Aorta (tissue), 5 donors: ENCODE measurements at regions not wholly inside any gene's neighbourhood (a gene's known extent, or its start where the extent isn't known, plus 50 kb on each side); places are given as distances from the start of the nearest gene placed in this dataset.

Experiments
- ATAC-seq: fragments of 200-7000 bp; cut with Tn5 transposase; one replicate; pipeline ENCODE4 v1.9.1; 2022; ENCODE audit warnings: moderate library complexity; ENCODE audit not compliant: low FRiP score
- DNase-seq, 2 donors: peaks; one replicate each; pipeline ENCODE4 v3.0.0-alpha.2; 2020
- H3K27ac ChIP-seq, 2 donors: one replicate each; pipeline ENCODE4 v1.5.1; 2013; ENCODE audit warnings: low read length in 2 of 2, mild to moderate bottlenecking in 2 of 2, moderate library complexity in 2 of 2, control low read depth in 1 of 2, inconsistent platforms in 1 of 2, low read depth in 1 of 2
- H3K27me3 ChIP-seq, 2 donors: one replicate each; pipeline ENCODE4 v1.6.1; 2013; ENCODE audit warnings: control low read depth in 1 of 2, low read length in 1 of 2, mild to moderate bottlenecking in 1 of 2, moderate library complexity in 1 of 2; ENCODE audit not compliant: insufficient read depth in 2 of 2, control insufficient read depth in 1 of 2
- H3K36me3 ChIP-seq, 2 donors: one replicate each; pipeline ENCODE4 v1.6.1; 2013; ENCODE audit warnings: control low read depth in 1 of 2, low read length in 1 of 2, mild to moderate bottlenecking in 1 of 2; ENCODE audit not compliant: insufficient read depth in 2 of 2, control insufficient read depth in 1 of 2
- H3K4me1 ChIP-seq, 2 donors: one replicate each; pipeline ENCODE4 v1.6.1; 2013; ENCODE audit warnings: low read length in 2 of 2, control low read depth in 1 of 2, mild to moderate bottlenecking in 1 of 2, moderate library complexity in 1 of 2; ENCODE audit not compliant: insufficient read depth in 2 of 2, control insufficient read depth in 1 of 2
- H3K4me3 ChIP-seq, 2 donors: one replicate each; pipeline ENCODE4 v1.5.1; 2013; ENCODE audit warnings: low read length in 2 of 2, control low read depth in 1 of 2, mild to moderate bottlenecking in 1 of 2
- H3K9me3 ChIP-seq: one replicate; pipeline ENCODE4 v1.6.1; 2013; ENCODE audit warnings: mild to moderate bottlenecking, low read length; ENCODE audit not compliant: control insufficient read depth
- WGBS, 2 donors: extraction: QIAGEN DNeasy Blood & Tissue Kit; methylation state at CpG; one replicate each; pipeline ENCODE4 v1.1.7; 2013; 5-methylcytosine and 5-hydroxymethylcytosine counted together
- intact Hi-C, 2 donors: fragments of 100-400 bp; cut with DNase I; formaldehyde crosslinking; loops; one replicate each; pipeline versions ENCODE4 v1.14.2 to v1.15.0; 2022
- donor health status: healthy with polysubstance abuse.
- donor health status: Bipolar disorder and iron deficiency.
- donor health status: DM: no; HTN: no; CAD: no.
- donor health status: DM: no; HTN: no; CAD: no.
- donor health status: DM: yes; HTN: yes; CAD: no.

DNA sequence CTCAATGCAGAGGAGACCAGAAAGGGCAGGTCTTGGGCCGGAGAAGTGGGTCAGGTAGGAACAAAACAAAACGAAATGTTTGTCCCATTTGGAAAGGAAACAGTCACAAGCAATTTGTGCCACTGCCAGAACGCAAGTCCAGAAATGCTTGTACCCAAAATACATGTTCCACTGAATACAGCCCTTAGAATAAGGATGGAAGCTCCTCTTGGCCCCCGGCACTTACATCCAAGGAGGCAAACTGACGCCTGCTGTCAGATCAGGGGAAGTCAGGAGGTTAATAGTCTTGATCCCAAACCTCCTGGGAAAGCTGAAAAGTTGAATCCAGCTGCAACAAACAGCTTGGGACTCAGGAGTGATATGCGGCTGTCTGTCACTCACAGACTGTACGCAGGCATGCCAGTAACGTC lies 75.9 kb upstream of the GALNT2 start:
- Histone ChIP-seq H3K4me3 (no peak overlapping the region), H3K36me3 (no peaks in the 10 kb centered on the region), H3K27ac (no peak overlapping the region), H3K27me3 (no peaks in the 10 kb centered on the region), H3K9me3 (no peaks in the 10 kb centered on the region), H3K4me1 (no peaks in the 10 kb centered on the region)
- ATAC-seq (no peak), DNase-seq (no peak)
- intact Hi-C loops = no loop called here
- WGBS, 2 donors = 20 to 27% methylated on average over 8 of the region's 8 CpGs

DNA sequence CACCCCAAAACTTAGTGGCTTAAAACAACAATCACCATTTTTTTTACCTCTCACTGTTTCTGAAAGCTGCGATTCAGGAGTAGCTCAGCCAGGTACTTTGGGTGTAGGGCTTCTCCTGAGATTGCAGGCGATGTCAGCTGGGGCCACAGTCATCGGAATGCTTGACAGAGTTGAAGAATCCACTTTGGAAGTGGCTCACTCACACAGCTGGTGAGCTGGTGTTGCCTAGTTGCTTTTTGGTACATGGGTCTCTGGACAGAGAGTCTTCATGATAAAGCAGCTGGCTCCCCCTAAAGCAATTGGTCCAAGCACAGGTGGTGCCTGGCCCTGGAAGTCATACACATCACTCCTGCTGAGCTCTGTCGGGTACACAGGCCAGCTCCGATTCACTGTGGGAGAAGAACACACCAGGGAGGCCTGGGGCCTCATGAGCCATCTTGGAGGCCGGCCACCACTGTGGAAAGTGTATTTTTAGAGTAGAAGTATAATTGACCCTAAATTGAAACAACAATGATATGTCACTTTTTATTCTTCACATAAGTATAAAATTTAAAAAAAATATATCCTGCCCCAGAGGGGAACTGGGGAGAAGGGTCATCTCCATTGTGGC lies 75.2 kb upstream of the GALNT2 start:
- H3K9me3 ChIP-seq = no peaks in the 10 kb centered on the region
- WGBS, 2 donors = 86 to 88% methylated on average over 6 of the region's 6 CpGs
- intact Hi-C loops = no loop called here

DNA sequence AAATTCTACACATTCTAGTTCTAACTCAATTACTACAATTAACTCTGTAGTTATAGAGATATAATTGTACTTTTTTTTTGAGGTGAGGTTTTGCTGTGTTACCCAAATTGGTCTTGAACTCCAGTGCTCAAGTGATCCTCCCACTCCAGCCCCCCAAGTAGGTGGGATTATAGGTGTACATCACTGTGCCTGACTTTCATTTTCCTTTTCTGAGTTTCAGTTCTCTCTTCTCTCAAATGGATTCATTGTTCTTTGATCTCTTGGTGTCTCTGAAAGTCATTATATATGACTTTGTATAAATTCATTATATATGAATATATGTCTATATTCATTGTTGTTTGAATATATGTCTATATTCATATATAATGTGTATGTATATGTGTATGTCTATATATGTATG lies 74.0 kb upstream of the GALNT2 start:
- Histone ChIP-seq H3K27me3 (no peaks in the 10 kb centered on the region), H3K9me3 (no peaks in the 10 kb centered on the region), H3K36me3 (no peaks in the 10 kb centered on the region), H3K4me1 (peaks cover 0 to 2% of the 10 kb centered on the region in 2 donors), H3K4me3 (no peak overlapping the region), H3K27ac (no peak overlapping the region)
- ATAC-seq (no peak), DNase-seq (no peak)
- intact Hi-C loops = no loop called here

More for the DNA sequence above, 75.2 kb upstream of the GALNT2 start:
- H3K36me3 ChIP-seq = no peaks in the 10 kb centered on the region
- H3K27me3 ChIP-seq = no peaks in the 10 kb centered on the region
- no peak overlapping the region for H3K4me3 ChIP-seq
- no peak overlapping the region for H3K27ac ChIP-seq
- DNase-seq = no peak
- H3K4me1 ChIP-seq = no peaks in the 10 kb centered on the region
- no peak for ATAC-seq

DNA sequence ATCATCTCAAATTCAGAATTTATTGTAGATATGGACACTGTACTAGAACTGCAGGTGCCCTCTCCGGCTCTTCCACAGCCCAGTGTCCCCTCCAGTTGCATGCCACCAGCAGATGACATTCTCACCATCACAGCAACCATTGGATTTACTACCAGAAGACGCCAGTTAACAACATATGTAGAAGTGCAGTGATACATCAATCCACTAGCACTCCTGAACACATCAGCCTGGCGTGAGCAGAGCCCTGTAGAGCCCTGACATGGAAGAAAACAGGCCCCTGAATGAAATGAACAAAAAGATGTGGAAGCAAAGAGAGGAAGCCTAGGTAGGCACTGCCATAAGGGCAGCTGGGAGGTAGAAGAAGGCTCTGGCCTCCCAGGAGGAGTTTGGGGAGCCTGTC lies 73.1 kb upstream of the GALNT2 start:
- intact Hi-C loops = no loop called here
- H3K36me3 ChIP-seq = no peaks in the 10 kb centered on the region
- no peak overlapping the region for H3K27ac ChIP-seq
- H3K27me3 ChIP-seq = no peaks in the 10 kb centered on the region
- 98% methylated on average over 3 of the region's 3 CpGs for WGBS, 2 donors
- no peaks in the 10 kb centered on the region for H3K9me3 ChIP-seq
- no peak for ATAC-seq
- H3K4me3 ChIP-seq = no peak overlapping the region
- H3K4me1 ChIP-seq = peaks cover 0 to 8% of the 10 kb centered on the region in 2 donors
- no peak for DNase-seq

DNA sequence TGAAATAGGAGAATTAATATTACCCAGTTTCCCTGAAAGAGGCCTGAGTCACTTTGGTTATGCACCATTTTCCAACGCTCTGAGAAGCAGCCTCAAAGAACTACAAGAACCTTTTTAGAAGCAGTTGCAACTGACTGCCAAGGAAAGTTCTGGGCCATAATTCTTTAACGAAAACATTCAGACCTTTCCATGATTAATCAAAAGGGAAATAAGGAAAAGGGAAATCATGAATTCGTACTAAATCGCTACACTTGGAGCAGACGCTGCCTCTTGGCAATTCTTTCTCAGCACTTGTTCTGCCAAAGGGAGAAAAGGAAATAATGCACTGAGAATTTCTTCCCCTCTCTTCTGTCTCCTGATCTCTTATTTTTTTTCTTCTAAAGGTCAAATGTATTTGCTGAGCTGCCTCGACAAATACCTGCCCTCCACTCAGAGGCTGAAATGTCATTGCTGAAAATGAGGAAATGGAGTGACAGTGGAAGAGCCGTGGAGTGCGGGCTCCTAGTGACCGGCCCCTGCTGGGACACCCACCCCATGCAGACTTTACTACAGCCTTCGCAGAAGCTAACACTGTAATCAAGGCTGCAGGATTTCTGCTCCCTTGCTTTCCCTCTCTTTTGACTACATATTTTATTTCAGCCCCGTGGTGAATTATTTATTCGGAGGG lies 67.9 kb upstream of the GALNT2 start:
- Histone ChIP-seq H3K4me3 (no peak overlapping the region), H3K36me3 (no peaks in the 10 kb centered on the region), H3K4me1 (peaks cover 0 to 8% of the 10 kb centered on the region in 2 donors), H3K9me3 (no peaks in the 10 kb centered on the region), H3K27ac (peak overlapping the region; percentile 78 to 86), H3K27me3 (no peaks in the 10 kb centered on the region)
- DNase-seq (no peak), ATAC-seq (peak; percentile 47)
- intact Hi-C loops = loop anchor here in 1 of 2 donors (5.0 kb wide), 2 partner anchors 58 to 218 kb away; no protein-coding TSS in a partner anchor
- 5 to 8% methylated on average over 12 of the region's 12 CpGs for WGBS, 2 donors

DNA sequence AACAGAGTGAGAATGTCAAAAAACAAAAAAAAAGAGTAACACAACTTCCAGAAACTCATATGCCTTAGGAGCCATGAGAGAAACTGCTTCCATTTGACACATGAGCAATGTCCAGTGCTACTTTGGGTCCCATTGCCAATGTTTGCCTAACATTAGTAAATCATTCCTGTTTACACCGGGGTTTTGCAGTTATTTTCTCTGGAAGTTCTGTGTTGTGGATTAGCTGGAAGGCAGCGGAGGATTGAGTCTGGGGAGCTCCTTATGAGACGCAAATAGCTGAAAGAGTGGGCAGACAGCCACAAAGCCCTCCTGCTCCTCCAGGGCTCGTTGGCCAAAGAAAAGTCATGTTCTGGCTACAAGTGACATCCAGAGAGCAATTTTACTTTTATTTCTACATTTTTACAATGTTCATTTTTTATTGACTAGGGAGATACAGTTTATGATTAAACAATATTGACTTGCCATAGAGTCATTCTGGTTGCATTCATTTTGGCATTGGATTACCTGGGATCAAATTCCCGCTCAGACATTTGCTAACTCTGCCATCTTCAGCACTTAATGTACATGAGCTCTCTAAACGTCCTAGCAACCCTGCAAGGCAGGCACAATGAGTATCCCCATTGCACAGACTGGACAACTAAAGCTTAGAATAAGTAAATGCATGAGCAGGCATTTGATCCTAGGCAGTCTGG lies 66.4 kb upstream of the GALNT2 start:
- intact Hi-C loops = no loop called here
- 18 to 32% methylated on average over 6 of the region's 6 CpGs for WGBS, 2 donors
- Histone ChIP-seq H3K4me3 (no peak overlapping the region), H3K36me3 (no peaks in the 10 kb centered on the region), H3K4me1 (peaks cover 0 to 8% of the 10 kb centered on the region in 2 donors), H3K27me3 (no peaks in the 10 kb centered on the region), H3K27ac (no peak overlapping the region), H3K9me3 (no peaks in the 10 kb centered on the region)
- ATAC-seq (peak; percentile 53), DNase-seq (no peak)

DNA sequence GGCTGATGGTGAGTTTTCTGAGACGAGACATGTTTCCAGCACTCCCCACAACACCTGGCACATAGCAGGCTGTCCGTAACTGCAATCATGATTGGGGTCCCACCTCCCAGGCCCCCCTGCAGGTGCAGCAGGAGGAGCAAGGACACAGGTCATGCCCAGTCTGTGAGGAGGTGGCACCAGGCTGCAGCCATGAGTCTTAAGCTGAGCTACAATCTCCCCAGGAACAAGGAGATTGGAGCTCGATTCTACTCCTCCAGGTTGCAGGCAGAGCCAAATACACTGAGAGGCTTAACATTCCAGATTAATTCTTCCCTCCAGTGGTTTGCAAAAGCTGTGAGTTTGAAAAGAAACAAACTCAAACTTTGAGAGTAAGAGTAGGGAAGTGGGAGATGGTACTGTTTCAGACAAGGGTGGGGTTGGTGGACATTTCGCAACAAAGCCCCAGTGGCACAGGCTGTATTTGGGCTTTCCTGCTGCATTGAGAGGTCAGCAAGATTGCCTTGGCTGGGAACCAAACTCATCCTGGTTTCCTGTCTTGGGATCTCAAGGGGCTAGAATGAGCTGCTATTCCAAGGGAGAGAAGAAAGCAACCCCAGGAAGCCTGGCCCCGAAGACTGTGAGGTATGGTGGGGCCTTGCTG lies 64.8 kb upstream of the GALNT2 start:
- Histone ChIP-seq H3K36me3 (no peaks in the 10 kb centered on the region), H3K4me3 (no peak overlapping the region), H3K4me1 (peaks cover 0 to 8% of the 10 kb centered on the region in 2 donors), H3K27me3 (no peaks in the 10 kb centered on the region), H3K27ac (no peak overlapping the region), H3K9me3 (no peaks in the 10 kb centered on the region)
- 73 to 74% methylated on average over 5 of the region's 5 CpGs for WGBS, 2 donors
- peak in 1 of 2 donors; percentile 70 for DNase-seq
- intact Hi-C loops = no loop called here
- ATAC-seq = peak; percentile 40

DNA sequence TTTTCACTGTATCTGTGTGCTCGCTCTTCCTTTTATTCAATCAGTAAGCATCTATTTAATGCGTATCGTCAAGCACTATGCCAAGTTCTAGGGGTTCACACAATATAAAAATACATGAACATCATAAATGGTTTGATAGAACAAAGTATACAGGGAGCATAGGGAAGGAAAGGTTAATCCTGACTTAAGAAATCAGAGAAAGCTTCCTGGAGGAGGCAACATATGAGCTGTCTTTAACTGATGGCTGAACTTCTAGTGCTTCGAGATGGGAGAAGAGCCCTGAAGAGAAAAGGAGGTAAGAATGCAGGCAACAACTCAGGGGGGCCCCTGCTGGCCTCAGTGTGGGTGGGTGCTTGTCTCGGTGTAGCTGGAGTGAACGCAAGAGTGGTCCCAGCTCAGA lies 63.6 kb upstream of the GALNT2 start:
- 97% methylated on average over 6 of the region's 6 CpGs for WGBS, 2 donors
- Histone ChIP-seq H3K36me3 (no peaks in the 10 kb centered on the region), H3K27me3 (no peaks in the 10 kb centered on the region), H3K4me3 (no peak overlapping the region), H3K27ac (no peak overlapping the region), H3K9me3 (no peaks in the 10 kb centered on the region), H3K4me1 (peaks cover 0 to 3% of the 10 kb centered on the region in 2 donors)
- ATAC-seq (no peak), DNase-seq (no peak)
- intact Hi-C loops = no loop called here
